RPMI8226 (cell line): ENCODE measurements at regions not wholly inside any gene's neighbourhood (a gene's known extent, or its start where the extent isn't known, plus 50 kb on each side); places are given as distances from the start of the nearest gene placed in this dataset.
"Not testable (repeated sequence)": the region's sequence is repeated elsewhere in the genome, so short reads cannot be mapped to it uniquely, and the experiment has no call there.

Experiments
- DNase-seq: peaks from one replicate; pipeline ENCODE4 v3.0.0-alpha.2; 2015

GRCh38 chr7:57060506-57060905 lies 71.7 kb downstream of the ZNF479 start:
- not testable (repeated sequence) for DNase-seq

- DNase-seq = not testable (repeated sequence)
Measured at GRCh38 chr7:57016341-57016740, 115.9 kb downstream of the ZNF479 start.

DNA sequence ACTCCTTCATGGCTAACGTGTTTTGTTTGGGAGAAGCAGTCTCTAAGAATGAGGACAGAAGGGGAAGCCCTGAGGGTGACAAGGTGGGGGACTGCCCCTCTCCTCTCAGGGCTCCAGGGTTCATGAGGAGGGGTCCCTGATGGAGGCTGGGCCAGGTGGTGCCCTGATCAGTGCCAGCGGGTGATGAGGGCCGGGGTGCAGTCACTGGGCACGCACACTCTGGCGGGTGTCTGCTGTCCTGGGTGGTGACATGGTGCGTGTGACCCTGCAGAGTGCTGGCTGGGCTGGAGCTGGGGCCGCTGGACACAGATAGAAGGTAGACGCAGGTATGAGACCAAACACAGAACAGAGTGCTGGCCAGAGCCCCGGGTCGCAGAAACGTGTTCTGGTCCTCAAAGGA lies 118.5 kb downstream of the ZNF479 start:
- DNase-seq = not testable (repeated sequence)

- DNase-seq = not testable (repeated sequence)
Measured at GRCh38 chr7:57012907-57013306, 119.3 kb downstream of the ZNF479 start.

DNA sequence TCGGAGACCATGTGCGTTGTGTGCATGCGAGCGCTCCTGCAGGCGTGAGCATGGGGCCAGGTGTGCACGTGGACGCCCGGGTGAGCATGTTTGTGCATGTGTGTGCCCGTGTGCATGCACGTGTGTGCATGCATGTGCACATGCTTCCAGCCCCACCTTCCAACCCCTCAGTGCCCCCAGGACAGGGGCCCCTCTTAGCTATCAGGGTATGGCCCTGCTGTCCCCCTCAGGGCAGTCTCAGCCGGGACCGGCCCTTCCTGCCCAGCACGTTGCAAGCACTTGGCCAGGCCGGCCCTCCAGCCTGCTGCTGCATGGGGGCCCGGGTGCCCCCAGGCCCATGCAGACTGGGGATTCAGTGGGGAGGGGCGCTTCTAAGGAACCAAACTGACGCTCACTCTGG lies 123.0 kb downstream of the ZNF479 start:
- not testable (repeated sequence) for DNase-seq

GRCh38 chr7:57005974-57006373 lies 126.3 kb downstream of the ZNF479 start:
- not testable (repeated sequence) for DNase-seq

DNA sequence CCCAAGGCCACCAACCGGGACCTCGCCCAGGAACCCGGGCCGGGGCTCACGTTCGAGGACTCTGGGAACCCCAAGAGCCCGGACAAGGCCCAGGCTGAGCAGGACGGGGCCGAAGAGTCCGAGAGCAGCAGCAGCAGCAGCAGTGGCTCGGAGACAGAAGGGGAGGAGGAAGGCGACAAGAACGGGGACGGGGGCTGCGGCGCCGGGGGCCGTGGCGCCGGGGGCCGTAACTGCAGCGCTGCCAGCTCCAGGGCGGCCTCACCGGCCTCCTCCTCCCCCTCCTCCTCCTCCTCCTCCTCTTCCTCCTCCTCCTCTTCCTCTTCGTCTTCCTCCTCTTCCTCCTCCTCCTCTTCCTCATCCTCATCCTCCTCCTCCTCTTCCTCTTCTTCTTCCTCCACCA lies 128.4 kb downstream of the ZNF479 start:
- not testable (repeated sequence) for DNase-seq

DNA sequence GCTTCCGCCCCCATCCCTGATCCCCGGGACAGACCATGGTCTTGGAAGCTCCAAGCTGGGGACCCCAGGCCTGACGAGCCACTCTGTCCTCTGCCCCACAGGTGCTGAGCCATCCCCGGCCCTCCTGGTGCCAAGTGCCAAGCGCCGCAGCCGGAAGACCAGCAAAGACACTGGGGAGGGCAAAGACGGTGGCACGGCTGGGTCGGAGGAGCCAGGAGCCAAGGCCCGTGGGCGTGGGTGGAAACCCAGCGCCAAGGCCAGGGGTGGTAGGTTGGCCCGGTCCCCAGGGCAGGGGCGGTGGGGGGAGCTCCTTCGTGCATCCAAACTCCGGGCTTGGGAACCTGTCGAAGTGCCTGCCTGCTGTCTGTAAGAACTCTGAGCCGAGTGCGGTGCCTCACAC lies 130.3 kb downstream of the ZNF479 start:
- DNase-seq = not testable (repeated sequence)

GRCh38 chr7:56993779-56994178 lies 138.5 kb downstream of the ZNF479 start:
- not testable (repeated sequence) for DNase-seq

GRCh38 chr7:56957737-56958408 lies 174.4 kb downstream of the ZNF479 start:
- not testable (repeated sequence) for DNase-seq

GRCh38 chr7:56957086-56957485 lies 175.2 kb downstream of the ZNF479 start:
- not testable (repeated sequence) for DNase-seq

- DNase-seq = not testable (repeated sequence)
Measured at GRCh38 chr7:56948390-56949379, 183.6 kb downstream of the ZNF479 start.

DNA sequence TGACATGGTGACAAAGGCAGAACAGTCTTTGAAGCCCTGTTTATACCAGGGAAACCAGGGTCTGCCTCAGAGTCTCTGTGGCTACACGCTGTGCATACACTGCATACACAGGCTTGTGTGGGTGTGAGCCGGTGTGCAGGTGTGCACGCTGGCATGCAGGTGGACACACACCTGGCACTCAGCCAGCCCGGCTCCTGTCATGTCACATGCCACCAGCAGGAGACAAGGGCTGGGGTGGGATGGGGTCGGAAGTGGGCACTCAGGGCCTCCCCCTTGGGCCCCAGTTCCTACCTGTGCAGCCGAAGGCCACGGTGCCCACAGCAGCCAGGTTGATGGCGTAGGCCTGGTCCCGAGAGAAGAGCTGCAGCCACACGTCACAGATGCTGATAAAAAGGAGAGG lies 192.2 kb downstream of the ZNF479 start:
- DNase-seq = peak; percentile 2

DNA sequence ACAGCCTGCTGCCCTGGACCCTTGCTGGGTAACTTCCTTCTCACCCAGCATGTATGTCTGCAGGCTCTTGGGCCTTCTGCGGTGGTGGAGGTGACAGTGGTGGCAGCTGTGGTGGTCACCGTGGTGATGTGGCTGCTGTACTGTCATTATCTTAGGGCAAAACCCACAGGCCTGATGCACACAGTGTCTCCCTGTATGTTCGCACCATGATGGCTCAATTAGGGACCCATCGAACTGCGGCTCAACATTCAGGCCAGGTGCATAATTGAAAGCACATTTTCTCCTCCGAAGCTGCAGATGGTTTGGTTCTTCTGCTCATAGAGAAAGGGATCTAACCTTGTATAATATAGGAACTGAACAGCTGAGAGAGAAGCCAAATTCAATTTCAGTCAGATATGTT lies 208.3 kb downstream of the ZNF479 start:
- DNase-seq = not testable (repeated sequence)

DNA sequence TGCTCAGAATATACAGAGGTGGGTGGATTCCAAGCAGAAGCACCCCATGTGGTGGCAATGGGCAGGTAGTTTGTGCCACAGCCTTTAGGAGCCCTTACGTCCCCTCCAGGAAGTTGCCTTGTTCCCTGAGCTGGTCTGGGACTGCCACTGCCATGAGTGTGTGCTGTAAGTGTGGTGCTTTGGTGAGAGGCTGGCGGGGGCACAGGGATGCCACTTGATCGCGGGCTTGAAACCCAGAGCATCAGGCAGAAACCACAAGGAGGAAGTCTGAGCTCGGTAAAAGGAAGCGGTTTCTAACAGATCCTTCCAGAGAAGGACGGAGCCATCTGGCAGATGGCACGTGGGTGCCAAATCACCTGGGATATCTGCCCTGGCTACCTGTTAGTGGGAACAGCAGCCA lies 221.3 kb downstream of the ZNF479 start:
- peak; percentile 44 for DNase-seq

DNA sequence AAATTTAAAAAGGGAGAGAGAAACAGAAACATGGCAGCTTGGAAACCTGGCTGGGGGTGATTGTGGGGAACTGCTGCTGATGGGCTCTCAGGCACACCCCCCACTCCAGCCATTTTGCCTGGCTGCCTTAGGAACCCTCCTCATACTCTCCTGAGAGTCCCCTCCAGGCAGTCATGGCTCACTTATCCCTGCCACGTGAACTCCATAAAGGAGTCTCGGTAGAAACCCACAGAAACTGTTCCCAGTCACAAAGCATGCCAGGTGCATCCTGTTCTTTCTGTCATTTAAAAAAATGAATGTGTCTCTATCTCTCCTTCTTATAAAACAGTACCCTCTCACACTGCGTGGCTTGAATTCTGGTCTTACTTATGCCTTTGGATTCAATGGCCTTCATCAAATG lies 242.8 kb downstream of the ZNF479 start:
- not testable (repeated sequence) for DNase-seq

- peak; percentile 36 for DNase-seq
Measured at GRCh38 chr7:56885132-56885531, 247.1 kb downstream of the ZNF479 start.

- DNase-seq = not testable (repeated sequence)
Measured at GRCh38 chr7:56882318-56882717, 249.9 kb downstream of the ZNF479 start.
